GM18499 (cell line): ENCODE measurements at regions not wholly inside any gene's neighbourhood (a gene's known extent, or its start where the extent isn't known, plus 50 kb on each side); places are given as distances from the start of the nearest gene placed in this dataset.
"Not testable (repeated sequence)": the region's sequence is repeated elsewhere in the genome, so short reads cannot be mapped to it uniquely, and the experiment has no call there.

ENCODE experiments used
- ATAC-seq: cut with Tn5 transposase; IDR thresholded peaks from one replicate; pipeline ENCODE4 v1.9.1; 2021; ENCODE audit warnings: moderate number of reproducible peaks; ENCODE audit not compliant: insufficient read depth, unreplicated experiment

- ATAC-seq = no peak
Observed at GRCh38 chr6:11428895-11429294, 108.7 kb upstream of the TMEM170B start.

- ATAC-seq = no peak
Observed at GRCh38 chr6:11428371-11428770, 109.2 kb upstream of the TMEM170B start.

GRCh38 chr6:11427723-11428245, 109.8 kb upstream of the TMEM170B start:
- ATAC-seq = no peak

- no peak for ATAC-seq
Observed at GRCh38 chr6:11427091-11427722, 110.3 kb upstream of the TMEM170B start.

GRCh38 chr6:11426571-11426970, 111.0 kb upstream of the TMEM170B start:
- ATAC-seq = no peak

GRCh38 chr6:11425876-11426275, 111.7 kb upstream of the TMEM170B start:
- ATAC-seq = no peak

GRCh38 chr6:11425431-11425871, 112.1 kb upstream of the TMEM170B start:
- ATAC-seq = no peak

GRCh38 chr6:11424395-11425034, 113.0 kb upstream of the TMEM170B start:
- ATAC-seq = no peak

- ATAC-seq = no peak
Observed at GRCh38 chr6:11423667-11424066, 113.9 kb upstream of the TMEM170B start.

- ATAC-seq = no peak
Observed at GRCh38 chr6:11423072-11423471, 114.5 kb upstream of the TMEM170B start.

GRCh38 chr6:11419763-11420453, 117.6 kb upstream of the TMEM170B start:
- no peak for ATAC-seq

GRCh38 chr6:11418290-11418905, 119.2 kb upstream of the TMEM170B start:
- ATAC-seq = no peak

GRCh38 chr6:11416936-11417576, 120.5 kb upstream of the TMEM170B start:
- no peak for ATAC-seq

- ATAC-seq = not testable (repeated sequence)
Observed at GRCh38 chr6:11416099-11416935, 121.2 kb upstream of the TMEM170B start.

GRCh38 chr6:11415557-11415956, 122.0 kb upstream of the TMEM170B start:
- no peak for ATAC-seq

GRCh38 chr6:11414176-11414963, 123.2 kb upstream of the TMEM170B start:
- no peak for ATAC-seq

GRCh38 chr6:11413728-11414127, 123.8 kb upstream of the TMEM170B start:
- ATAC-seq = no peak

- ATAC-seq = no peak
Observed at GRCh38 chr6:11413117-11413687, 124.3 kb upstream of the TMEM170B start.
